Fibroblast of peridontal ligament (primary cell): ENCODE measurements at regions not wholly inside any gene's neighbourhood (a gene's known extent, or its start where the extent isn't known, plus 50 kb on each side); places are given as distances from the start of the nearest gene placed in this dataset.

ENCODE experiments used
- DNase-seq: peaks from one replicate; pipeline ENCODE4 v3.0.0-alpha.2; 2010; ENCODE audit errors: extremely low read depth

GRCh38 chr7:126378642-126379041 lies 874.1 kb downstream of the GRM8 start:
- DNase-seq: no peak

GRCh38 chr7:126370038-126370668 lies 882.6 kb downstream of the GRM8 start:
- no peak for DNase-seq

- DNase-seq: no peak
These were observed 890.0 kb downstream of the GRM8 start for GRCh38 chr7:126362746-126363145.

GRCh38 chr7:126361183-126361582 lies 891.6 kb downstream of the GRM8 start:
- no peak for DNase-seq

GRCh38 chr7:126339813-126340212 lies 912.9 kb downstream of the GRM8 start:
- DNase-seq: no peak

GRCh38 chr7:126305671-126306070 lies 947.1 kb downstream of the GRM8 start:
- DNase-seq: no peak

GRCh38 chr7:126303926-126304325 lies 948.8 kb downstream of the GRM8 start:
- no peak for DNase-seq

GRCh38 chr7:126302639-126303038 lies 950.1 kb downstream of the GRM8 start:
- no peak for DNase-seq

GRCh38 chr7:126286317-126286716 lies 966.4 kb downstream of the GRM8 start:
- DNase-seq: no peak

GRCh38 chr7:126236261-126236660 lies 1016.5 kb downstream of the GRM8 start:
- DNase-seq: no peak

GRCh38 chr7:126228356-126229061 lies 1024.2 kb downstream of the GRM8 start:
- no peak for DNase-seq

GRCh38 chr7:126227643-126228042 lies 1025.1 kb downstream of the GRM8 start:
- DNase-seq: no peak

GRCh38 chr7:126227055-126227454 lies 1025.7 kb downstream of the GRM8 start:
- no peak for DNase-seq

GRCh38 chr7:126223729-126224128 lies 1029.0 kb downstream of the GRM8 start:
- DNase-seq: no peak

- DNase-seq: no peak
These were observed 1030.0 kb downstream of the GRM8 start for GRCh38 chr7:126222782-126223181.

- no peak for DNase-seq
These were observed 1037.0 kb downstream of the GRM8 start for GRCh38 chr7:126215785-126216184.

GRCh38 chr7:126213876-126214275 lies 1038.9 kb downstream of the GRM8 start:
- DNase-seq: no peak

- DNase-seq: no peak
These were observed 1040.9 kb downstream of the GRM8 start for GRCh38 chr7:126211875-126212274.

GRCh38 chr7:126210707-126211106 lies 1042.0 kb downstream of the GRM8 start:
- no peak for DNase-seq

GRCh38 chr7:126203185-126203584 lies 1049.6 kb downstream of the GRM8 start:
- no peak for DNase-seq

GRCh38 chr7:126202177-126202576 lies 1050.6 kb downstream of the GRM8 start:
- no peak for DNase-seq

- DNase-seq: no peak
These were observed 1066.7 kb downstream of the GRM8 start for GRCh38 chr7:126185959-126186580.

GRCh38 chr7:126179916-126180315 lies 1072.8 kb downstream of the GRM8 start:
- no peak for DNase-seq
